ENCODE measurements at regions not wholly inside any gene's neighbourhood (a gene's known extent, or its start where the extent isn't known, plus 50 kb on each side); places are given as distances from the start of the nearest gene placed in this dataset.

DNA sequence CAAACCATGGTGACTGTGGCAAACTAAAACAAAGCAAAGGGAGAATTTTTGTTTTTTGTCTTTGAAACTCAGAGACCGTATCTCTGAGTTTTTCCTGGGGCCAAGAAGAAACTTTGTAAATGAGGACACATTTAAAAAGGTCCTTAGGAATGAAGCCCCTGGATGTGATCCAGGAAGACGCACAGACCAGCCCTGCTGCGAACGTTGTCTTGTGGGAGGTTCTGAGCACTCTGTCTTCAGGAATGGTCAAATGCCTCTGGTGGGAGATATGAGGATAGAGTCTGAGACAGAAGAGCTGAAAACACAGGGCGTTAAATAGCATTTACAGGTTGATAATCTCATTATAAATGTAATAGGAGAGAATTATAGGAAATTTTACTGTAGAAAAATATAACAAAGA is 893.5 kb upstream of the KLHL29 start:
- no peak overlapping the region for H3K27ac Mint-ChIP-seq
- no peaks in the 10 kb centered on the region for H3K4me1 Mint-ChIP-seq
- H3K36me3 Mint-ChIP-seq (ENCODE audit: low read depth), result no peaks in the 10 kb centered on the region
- no peaks in the 10 kb centered on the region for H3K9me3 ChIP-seq (ENCODE audit: control insufficient read depth, low read length, poor library complexity, severe bottlenecking)
- H3K27me3 Mint-ChIP-seq, result no peaks in the 10 kb centered on the region
- DNase-seq (no peak), ATAC-seq (no peak)
- no peak overlapping the region for H3K4me3 Mint-ChIP-seq

DNA sequence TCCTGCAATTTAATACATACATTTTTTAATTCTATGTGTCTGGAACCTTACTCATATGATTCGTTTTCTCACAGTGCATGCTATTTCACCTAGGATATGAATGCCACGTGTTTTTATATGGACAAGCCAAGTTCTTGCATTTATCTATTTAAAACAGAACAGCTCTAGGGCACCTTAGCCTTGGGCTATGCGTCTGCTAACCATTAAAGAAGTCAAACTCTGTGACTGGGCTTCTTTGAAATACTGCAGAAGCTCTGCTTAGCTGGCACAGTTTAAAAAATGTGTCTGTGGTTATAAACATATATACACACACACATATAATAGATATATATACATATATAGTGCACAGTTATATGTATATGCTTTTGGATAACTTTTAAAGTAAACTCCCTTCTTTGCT is 890.8 kb upstream of the KLHL29 start:
- DNase-seq (no peak), ATAC-seq (no peak)
- H3K36me3 Mint-ChIP-seq (ENCODE audit: low read depth), result no peaks in the 10 kb centered on the region
- no peak overlapping the region for H3K27ac Mint-ChIP-seq
- H3K27me3 Mint-ChIP-seq, result no peaks in the 10 kb centered on the region
- no peak overlapping the region for H3K4me3 Mint-ChIP-seq
- no peaks in the 10 kb centered on the region for H3K9me3 ChIP-seq (ENCODE audit: control insufficient read depth, low read length, poor library complexity, severe bottlenecking)
- H3K4me1 Mint-ChIP-seq, result no peaks in the 10 kb centered on the region

DNA sequence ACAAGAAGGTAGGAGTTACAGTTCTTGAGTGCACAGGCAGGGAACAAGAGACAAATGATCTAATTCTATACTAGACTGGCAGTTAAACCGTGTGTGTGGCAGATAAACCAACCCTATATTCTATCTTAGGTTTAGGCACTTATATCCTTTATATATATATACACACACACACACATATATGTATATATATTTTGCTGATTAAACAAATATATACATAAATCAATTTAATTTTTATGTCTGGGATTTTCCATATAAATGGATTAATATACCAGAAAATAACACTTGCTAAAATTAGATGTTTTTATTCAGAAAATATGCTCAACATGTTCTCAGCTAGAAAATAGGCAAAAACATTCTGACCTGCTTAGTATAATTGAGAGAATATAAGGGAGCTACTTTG is 887.9 kb upstream of the KLHL29 start:
- Mint-ChIP-seq H3K27me3 (no peaks in the 10 kb centered on the region), H3K4me1 (no peaks in the 10 kb centered on the region), H3K4me3 (no peak overlapping the region), H3K27ac (no peak overlapping the region), H3K36me3 (ENCODE audit: low read depth) (no peaks in the 10 kb centered on the region)
- ATAC-seq, result no peak
- DNase-seq, result no peak
- H3K9me3 ChIP-seq (ENCODE audit: control insufficient read depth, low read length, poor library complexity, severe bottlenecking), result no peaks in the 10 kb centered on the region

DNA sequence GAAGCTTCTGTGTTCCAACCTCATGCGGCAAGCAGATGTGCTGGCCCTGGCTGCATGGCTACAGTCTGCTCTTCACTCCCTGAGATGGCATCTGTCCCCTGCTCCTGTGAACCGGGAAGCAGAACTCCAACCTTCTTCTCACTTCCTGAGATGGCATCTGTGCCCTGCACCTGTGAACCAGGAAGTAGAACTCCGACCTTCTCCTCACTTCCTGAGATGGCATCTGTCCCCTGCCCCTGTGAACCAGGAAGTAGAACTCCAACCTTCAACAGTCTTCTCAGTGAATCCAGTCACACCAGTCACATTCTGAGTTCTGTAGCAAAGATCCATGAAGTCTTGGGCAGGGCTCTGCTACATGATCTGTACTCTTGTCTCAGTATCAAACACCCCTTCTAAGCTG is 887.2 kb upstream of the KLHL29 start:
- H3K27ac Mint-ChIP-seq, result no peak overlapping the region
- no peak overlapping the region for H3K4me3 Mint-ChIP-seq
- no peaks in the 10 kb centered on the region for H3K9me3 ChIP-seq (ENCODE audit: control insufficient read depth, low read length, poor library complexity, severe bottlenecking)
- H3K36me3 Mint-ChIP-seq (ENCODE audit: low read depth), result no peaks in the 10 kb centered on the region
- H3K4me1 Mint-ChIP-seq, result no peaks in the 10 kb centered on the region
- ATAC-seq (no peak), DNase-seq (no peak)
- no peaks in the 10 kb centered on the region for H3K27me3 Mint-ChIP-seq

DNA sequence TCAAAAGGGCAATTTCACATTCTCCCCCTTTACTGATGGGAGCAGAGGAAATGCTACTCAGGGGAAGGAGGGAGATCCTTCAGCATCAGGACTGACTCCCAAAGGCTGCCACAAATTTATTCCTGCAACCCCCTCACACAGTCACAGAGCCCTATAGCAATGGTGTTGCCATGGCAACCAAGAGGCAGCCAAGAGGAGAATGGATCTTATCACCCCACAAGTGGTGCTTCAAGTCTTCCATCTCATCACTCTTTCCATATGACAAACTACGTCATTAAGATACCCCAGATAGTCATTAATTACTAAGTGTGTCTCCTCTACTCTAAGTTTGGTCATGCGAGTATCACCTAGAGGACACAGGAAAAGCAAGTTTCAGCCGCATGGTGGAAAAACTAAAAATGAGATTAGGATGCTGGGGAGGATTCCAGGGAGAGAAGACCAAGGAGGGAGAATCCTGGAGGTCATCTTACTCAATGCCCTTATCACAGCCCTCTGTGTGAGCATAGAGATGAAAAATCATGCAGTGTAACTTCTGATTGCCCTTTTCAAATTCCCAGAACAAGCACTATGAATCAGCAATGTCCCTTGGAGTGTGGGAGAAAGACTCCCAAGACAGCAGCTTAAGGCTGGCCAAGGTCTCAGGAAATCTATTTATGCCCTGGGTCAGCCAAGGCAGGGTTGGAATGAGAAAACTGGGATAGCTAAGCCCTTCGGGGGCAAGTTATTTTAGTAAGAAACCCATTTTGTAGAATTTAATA is 885.7 kb upstream of the KLHL29 start:
- H3K4me3 Mint-ChIP-seq, result no peak overlapping the region
- no peaks in the 10 kb centered on the region for H3K36me3 Mint-ChIP-seq (ENCODE audit: low read depth)
- no peak overlapping the region for H3K27ac Mint-ChIP-seq
- DNase-seq, result no peak
- ATAC-seq, result no peak
- no peaks in the 10 kb centered on the region for H3K9me3 ChIP-seq (ENCODE audit: control insufficient read depth, low read length, poor library complexity, severe bottlenecking)
- H3K4me1 Mint-ChIP-seq, result no peaks in the 10 kb centered on the region
- no peaks in the 10 kb centered on the region for H3K27me3 Mint-ChIP-seq

DNA sequence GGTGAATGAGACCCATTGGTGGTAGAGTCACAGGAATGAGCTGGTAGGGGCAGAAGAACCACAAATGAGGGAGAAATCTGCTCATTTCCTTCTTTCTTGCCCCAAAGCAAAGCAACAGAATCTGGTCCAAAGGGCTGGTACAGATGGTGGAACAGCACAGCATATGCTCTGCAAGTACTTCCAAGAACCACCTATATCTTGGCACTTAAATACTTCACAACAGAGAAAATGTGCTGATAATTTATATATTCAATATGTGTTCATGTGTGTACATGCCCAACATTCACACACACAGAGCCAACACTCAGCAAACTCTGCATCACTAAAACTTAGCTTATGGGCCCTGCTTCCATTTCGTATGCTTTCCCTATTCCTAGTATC is 884.4 kb upstream of the KLHL29 start:
- Mint-ChIP-seq H3K27ac (no peak overlapping the region), H3K4me3 (no peak overlapping the region), H3K27me3 (no peaks in the 10 kb centered on the region), H3K4me1 (no peaks in the 10 kb centered on the region), H3K36me3 (ENCODE audit: low read depth) (no peaks in the 10 kb centered on the region)
- ATAC-seq (no peak), DNase-seq (no peak)
- no peaks in the 10 kb centered on the region for H3K9me3 ChIP-seq (ENCODE audit: control insufficient read depth, low read length, poor library complexity, severe bottlenecking)

DNA sequence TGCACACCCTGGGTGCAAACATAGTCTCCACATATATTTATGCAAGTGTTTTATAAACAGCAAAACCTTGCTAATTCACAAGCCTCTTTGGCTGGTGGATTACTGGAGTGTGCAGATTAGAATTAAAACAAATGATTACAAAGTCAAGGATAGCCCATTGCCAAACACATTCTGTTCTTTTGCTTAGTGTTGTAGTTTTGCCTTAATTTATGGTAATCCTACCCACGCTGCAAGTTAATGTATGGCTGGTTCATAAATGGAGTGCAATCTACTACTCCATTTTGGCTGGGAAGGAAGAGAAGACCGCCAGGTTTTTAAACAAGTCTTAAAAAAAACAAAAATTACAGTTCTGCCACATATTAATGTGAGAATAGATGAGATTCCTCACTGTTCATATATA is 883.1 kb upstream of the KLHL29 start:
- Mint-ChIP-seq H3K27me3 (no peaks in the 10 kb centered on the region), H3K4me3 (no peak overlapping the region), H3K36me3 (ENCODE audit: low read depth) (no peaks in the 10 kb centered on the region), H3K27ac (no peak overlapping the region), H3K4me1 (no peaks in the 10 kb centered on the region)
- ATAC-seq (no peak), DNase-seq (no peak)
- no peaks in the 10 kb centered on the region for H3K9me3 ChIP-seq (ENCODE audit: control insufficient read depth, low read length, poor library complexity, severe bottlenecking)

DNA sequence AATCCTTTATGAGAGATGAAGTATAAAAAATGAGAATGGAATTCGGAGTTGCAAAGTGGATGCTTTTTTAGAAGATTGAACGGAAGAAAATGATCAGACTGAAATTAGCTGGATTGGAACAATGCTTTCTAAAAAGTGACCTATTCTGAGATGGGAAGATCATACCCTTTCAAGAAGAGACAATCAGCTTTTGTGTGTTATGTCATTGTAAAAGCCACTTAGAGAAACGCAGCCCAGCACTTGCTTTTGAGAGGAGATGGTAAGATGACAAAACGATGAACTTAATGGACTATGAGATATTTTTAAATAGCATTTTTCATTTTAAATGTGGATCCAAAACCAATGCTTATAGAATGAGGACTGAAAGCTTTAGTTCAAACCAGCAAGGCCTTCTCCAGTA is 871.4 kb upstream of the KLHL29 start:
- no peaks in the 10 kb centered on the region for H3K9me3 ChIP-seq (ENCODE audit: control insufficient read depth, low read length, poor library complexity, severe bottlenecking)
- no peaks in the 10 kb centered on the region for H3K36me3 Mint-ChIP-seq (ENCODE audit: low read depth)
- ATAC-seq (no peak), DNase-seq (no peak)
- no peaks in the 10 kb centered on the region for H3K27me3 Mint-ChIP-seq
- no peak overlapping the region for H3K4me3 Mint-ChIP-seq
- no peaks in the 10 kb centered on the region for H3K4me1 Mint-ChIP-seq
- no peak overlapping the region for H3K27ac Mint-ChIP-seq

DNA sequence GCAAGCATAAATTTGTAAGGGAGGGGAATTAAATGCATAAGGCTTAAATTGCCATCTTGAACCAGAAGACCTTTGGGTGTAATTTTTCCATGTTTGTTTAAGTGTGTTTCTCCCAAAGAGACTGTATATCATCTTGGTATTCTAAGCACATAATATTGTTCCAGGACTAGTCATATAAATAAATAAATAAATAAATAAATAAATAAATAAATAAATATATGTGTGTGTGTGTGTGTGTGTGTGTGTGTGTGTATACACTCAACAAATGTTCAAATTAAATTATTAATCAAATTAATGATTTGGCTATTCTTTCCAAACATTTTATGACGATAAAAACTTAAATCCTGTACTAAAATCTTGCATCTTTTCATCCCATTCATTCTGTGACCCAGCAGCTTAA is 867.8 kb upstream of the KLHL29 start:
- DNase-seq, result no peak
- H3K36me3 Mint-ChIP-seq (ENCODE audit: low read depth), result no peaks in the 10 kb centered on the region
- no peak overlapping the region for H3K4me3 Mint-ChIP-seq
- no peaks in the 10 kb centered on the region for H3K9me3 ChIP-seq (ENCODE audit: control insufficient read depth, low read length, poor library complexity, severe bottlenecking)
- no peaks in the 10 kb centered on the region for H3K27me3 Mint-ChIP-seq
- no peak overlapping the region for H3K27ac Mint-ChIP-seq
- ATAC-seq, result no peak
- H3K4me1 Mint-ChIP-seq, result no peaks in the 10 kb centered on the region

DNA sequence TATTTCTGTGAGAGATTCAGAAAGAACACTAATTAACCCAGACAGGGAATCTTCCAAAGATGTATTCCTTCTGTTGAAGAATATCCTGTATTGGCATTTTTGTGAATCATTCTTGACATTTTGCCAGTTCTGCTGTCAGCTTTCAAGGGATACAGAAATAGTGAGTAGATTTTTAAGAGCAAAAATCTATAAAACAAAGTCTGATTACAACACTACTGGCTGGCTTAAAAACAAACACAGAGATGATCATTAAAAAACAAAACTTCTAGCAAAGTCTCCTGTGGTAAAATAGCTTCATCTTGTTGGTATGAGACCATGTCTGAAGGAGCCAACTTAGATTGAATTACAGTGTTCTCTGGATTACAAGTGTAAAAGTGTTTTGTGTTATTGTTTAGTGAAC is 866.3 kb upstream of the KLHL29 start:
- no peak overlapping the region for H3K4me3 Mint-ChIP-seq
- H3K4me1 Mint-ChIP-seq, result no peaks in the 10 kb centered on the region
- DNase-seq (no peak), ATAC-seq (no peak)
- no peaks in the 10 kb centered on the region for H3K9me3 ChIP-seq (ENCODE audit: control insufficient read depth, low read length, poor library complexity, severe bottlenecking)
- no peaks in the 10 kb centered on the region for H3K36me3 Mint-ChIP-seq (ENCODE audit: low read depth)
- no peaks in the 10 kb centered on the region for H3K27me3 Mint-ChIP-seq
- no peak overlapping the region for H3K27ac Mint-ChIP-seq

DNA sequence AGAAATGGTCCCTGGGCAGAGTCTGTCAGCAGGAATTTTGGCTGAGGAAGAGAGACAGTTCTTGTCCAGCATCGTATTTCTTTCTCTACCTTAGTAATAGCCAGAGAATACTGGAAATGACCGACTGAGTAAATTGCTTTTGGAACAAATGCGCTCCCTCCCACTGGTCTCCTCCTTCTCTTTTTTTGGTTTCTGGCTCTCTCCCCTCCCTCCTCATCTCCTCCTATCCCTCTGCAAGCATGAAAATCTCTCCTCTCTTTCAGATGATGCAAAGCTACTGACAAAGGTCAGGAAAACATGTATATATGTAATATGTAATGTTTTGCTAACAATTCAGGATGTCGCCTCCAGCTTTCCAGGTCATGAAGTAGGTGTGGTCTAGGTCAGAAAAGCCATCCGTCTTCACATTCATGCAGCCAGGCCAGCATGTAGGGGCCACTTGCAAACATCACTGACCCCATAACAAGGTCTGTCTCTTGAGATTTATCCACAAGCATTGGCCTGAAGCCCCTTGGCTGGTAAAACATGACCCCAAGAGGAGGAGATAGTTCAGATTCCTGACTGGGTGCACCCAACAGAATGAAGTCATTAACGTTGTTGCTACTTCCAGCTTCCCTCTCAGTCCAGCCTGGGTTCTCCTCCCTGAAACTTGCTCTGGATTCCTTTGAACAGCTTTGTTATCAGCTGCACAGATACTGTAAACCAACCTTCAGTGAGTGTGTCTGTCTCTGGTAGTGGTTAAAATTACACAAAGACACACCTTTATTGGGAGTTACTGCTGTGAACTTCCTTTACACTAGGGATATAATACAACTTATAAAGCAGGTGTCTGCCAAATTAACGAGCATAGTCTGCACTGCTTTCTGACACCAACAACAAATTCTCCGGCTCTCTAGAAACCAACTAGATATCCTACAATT is 864.4 kb upstream of the KLHL29 start:
- no peak overlapping the region for H3K27ac Mint-ChIP-seq
- ATAC-seq (no peak), DNase-seq (no peak)
- H3K4me3 Mint-ChIP-seq, result no peak overlapping the region
- no peaks in the 10 kb centered on the region for H3K9me3 ChIP-seq (ENCODE audit: control insufficient read depth, low read length, poor library complexity, severe bottlenecking)
- H3K36me3 Mint-ChIP-seq (ENCODE audit: low read depth), result no peaks in the 10 kb centered on the region
- H3K4me1 Mint-ChIP-seq, result no peaks in the 10 kb centered on the region
- no peaks in the 10 kb centered on the region for H3K27me3 Mint-ChIP-seq

DNA sequence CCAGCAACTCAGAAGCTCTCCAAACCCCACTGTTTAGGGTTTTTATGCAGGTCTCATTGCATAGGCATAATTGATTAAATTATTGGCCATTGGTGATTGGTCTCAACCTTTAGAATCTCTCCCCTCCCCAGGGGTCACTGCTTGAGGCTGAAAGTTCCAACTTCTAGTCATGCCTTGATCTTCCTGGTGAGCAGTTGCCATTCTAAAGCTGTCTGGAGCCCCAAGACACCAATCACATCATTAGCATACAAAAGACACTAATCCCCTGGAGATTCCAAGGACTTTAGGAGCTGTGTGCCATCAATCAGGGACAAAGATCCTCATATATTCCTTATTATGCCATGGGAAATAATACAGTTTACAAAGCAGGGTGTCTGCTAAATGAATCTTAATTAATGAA is 863.4 kb upstream of the KLHL29 start:
- H3K27me3 Mint-ChIP-seq, result no peaks in the 10 kb centered on the region
- H3K4me3 Mint-ChIP-seq, result no peak overlapping the region
- no peaks in the 10 kb centered on the region for H3K36me3 Mint-ChIP-seq (ENCODE audit: low read depth)
- no peaks in the 10 kb centered on the region for H3K9me3 ChIP-seq (ENCODE audit: control insufficient read depth, low read length, poor library complexity, severe bottlenecking)
- H3K4me1 Mint-ChIP-seq, result no peaks in the 10 kb centered on the region
- no peak for DNase-seq
- H3K27ac Mint-ChIP-seq, result no peak overlapping the region
- ATAC-seq, result no peak

DNA sequence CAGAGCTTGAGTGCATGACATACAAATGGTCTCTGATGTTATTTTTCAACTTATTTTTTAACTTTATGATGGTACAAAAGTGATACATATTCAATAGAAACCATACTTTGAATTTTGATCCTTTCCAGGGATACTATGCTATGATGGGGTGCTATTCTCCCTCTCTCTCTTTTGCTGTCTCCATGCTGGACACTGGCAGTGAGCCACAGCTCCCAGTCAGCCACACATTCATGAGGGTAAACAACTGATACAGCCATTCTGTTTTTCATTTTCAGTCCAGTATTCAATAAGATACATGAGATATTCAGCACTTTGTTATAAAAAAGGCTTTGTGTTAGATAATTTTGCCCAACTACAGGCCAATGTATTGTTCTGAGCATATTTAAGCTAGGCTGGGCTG is 859.3 kb upstream of the KLHL29 start:
- Mint-ChIP-seq H3K27ac (no peak overlapping the region), H3K27me3 (no peaks in the 10 kb centered on the region), H3K36me3 (ENCODE audit: low read depth) (no peaks in the 10 kb centered on the region), H3K4me3 (no peak overlapping the region), H3K4me1 (no peaks in the 10 kb centered on the region)
- no peak for DNase-seq
- peaks cover 3% of the 10 kb centered on the region for H3K9me3 ChIP-seq (ENCODE audit: control insufficient read depth, low read length, poor library complexity, severe bottlenecking)
- no peak for ATAC-seq

DNA sequence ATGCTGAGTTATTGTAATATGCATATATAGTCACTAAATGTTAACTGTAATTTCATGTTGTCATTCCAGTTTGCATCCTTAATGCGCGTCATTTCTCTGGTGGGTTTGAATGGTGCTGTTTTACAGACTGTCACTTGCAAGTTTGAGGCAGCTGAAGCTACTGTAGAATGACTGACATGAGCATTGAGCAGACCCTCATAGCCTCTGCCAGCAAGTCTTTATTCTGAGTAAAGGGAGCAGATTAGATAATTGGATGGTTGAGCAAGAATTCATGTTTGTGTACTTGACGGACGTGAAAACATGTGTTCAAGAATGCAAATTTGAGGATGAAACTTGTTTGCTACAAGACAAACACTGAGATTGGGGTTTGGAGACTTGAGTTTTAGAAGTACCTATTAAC is 854.8 kb upstream of the KLHL29 start:
- Mint-ChIP-seq H3K4me1 (no peaks in the 10 kb centered on the region), H3K4me3 (no peak overlapping the region), H3K27me3 (no peaks in the 10 kb centered on the region), H3K27ac (no peak overlapping the region), H3K36me3 (ENCODE audit: low read depth) (no peaks in the 10 kb centered on the region)
- peaks cover 3% of the 10 kb centered on the region for H3K9me3 ChIP-seq (ENCODE audit: control insufficient read depth, low read length, poor library complexity, severe bottlenecking)
- no peak for ATAC-seq
- no peak for DNase-seq
